ENCODE measurements at regions not wholly inside any gene's neighbourhood (a gene's known extent, or its start where the extent isn't known, plus 50 kb on each side); places are given as distances from the start of the nearest gene placed in this dataset.

DNA sequence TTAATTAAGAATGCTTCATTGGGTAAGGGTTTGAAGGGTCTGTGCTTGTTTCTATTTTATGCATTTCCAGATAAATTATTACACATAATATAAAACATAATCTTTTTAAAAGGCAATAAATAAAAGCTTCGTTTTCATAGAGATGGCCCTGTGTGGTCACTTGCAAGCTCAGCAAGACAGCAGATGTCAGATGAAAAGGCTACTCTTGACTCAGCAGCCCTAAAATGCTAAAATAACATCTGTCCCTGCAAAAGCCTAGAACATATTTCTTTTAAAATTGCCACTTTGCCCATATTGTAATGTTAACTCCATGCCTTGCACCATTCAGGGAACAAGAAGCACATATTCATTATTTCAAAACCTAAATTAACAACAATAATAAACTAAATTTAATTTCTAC lies 349.4 kb downstream of the CNTN3 start:
- H3K4me2 ChIP-seq (ENCODE audit: insufficient read depth, insufficient read length, low read length) = no peak overlapping the region

More for the DNA sequence above, 349.4 kb downstream of the CNTN3 start:
- Histone ChIP-seq H3K9me3 (ENCODE audit: control insufficient read depth, low read depth, low read length) (no peaks in the 10 kb centered on the region), H2BK20ac (ENCODE audit: low read depth, low read length, poor library complexity, severe bottlenecking) (no peak overlapping the region), H3K23ac (ENCODE audit: insufficient read length, low read depth, low read length) (no peak overlapping the region), H3K9ac (ENCODE audit: extremely low read depth, insufficient read length, low read length) (no peak overlapping the region), H2AK5ac (ENCODE audit: insufficient read length, low read length) (no peak overlapping the region), H4K91ac (ENCODE audit: insufficient read length, low read depth, low read length) (no peak overlapping the region), H3K79me1 (ENCODE audit: insufficient read depth, low read depth, low read length, poor library complexity, severe bottlenecking) (no peaks in the 10 kb centered on the region), H2BK12ac (ENCODE audit: insufficient read length, low read depth, low read length) (no peak overlapping the region), H2BK120ac (ENCODE audit: low read depth, low read length, poor library complexity, severe bottlenecking) (no peak overlapping the region), H2BK5ac (ENCODE audit: insufficient read length, low read length) (no peak overlapping the region), H4K20me1 (ENCODE audit: control insufficient read depth, insufficient read depth, insufficient read length) (no peaks in the 10 kb centered on the region), H2BK15ac (ENCODE audit: low read depth, low read length) (no peak overlapping the region), H3K14ac (ENCODE audit: insufficient read depth, low read length) (no peak overlapping the region), H4K5ac (ENCODE audit: insufficient read length, low read depth, low read length) (no peak overlapping the region), H3K79me2 (ENCODE audit: insufficient read depth, low read length) (no peaks in the 10 kb centered on the region), H4K8ac (replicated peaks; ENCODE audit: insufficient read length, low read depth, low read length) (no peak overlapping the region), H3K4me1 (ENCODE audit: insufficient read depth, low read length) (no peaks in the 10 kb centered on the region), H3K56ac (ENCODE audit: insufficient read length, low read depth, low read length) (no peak overlapping the region), H3K27me3 (ENCODE audit: insufficient read depth, low read length) (no peaks in the 10 kb centered on the region), H3K4ac (ENCODE audit: low read depth, low read length) (no peak overlapping the region), H3K27ac (ENCODE audit: insufficient read length, low read depth, low read length) (no peak overlapping the region), H3T11ph (ENCODE audit: low read length) (no peak overlapping the region), H2AFZ (ENCODE audit: low read length) (no peak overlapping the region), H3K18ac (ENCODE audit: insufficient read length, low read depth, low read length) (no peak overlapping the region), H3K23me2 (ENCODE audit: insufficient read length, low read depth, low read length, poor library complexity, severe bottlenecking) (no peaks in the 10 kb centered on the region)
- no peak for DNase-seq
- no peak overlapping the region for H3K27ac Mint-ChIP-seq
- peaks cover 0 to 2% of the 10 kb centered on the region in 2 experiments; a peak in 1 of 4 replicates for H3K4me1 Mint-ChIP-seq
- H3K4me3 Mint-ChIP-seq = no peak overlapping the region
- no CpG with 5 or more reads among the region's 1 CpG for WGBS (ENCODE audit: extremely low coverage, insufficient read length, low lambda C conversion rate)
- no peaks in the 10 kb centered on the region for H3K36me3 Mint-ChIP-seq (ENCODE audit: insufficient read depth in 1 of 3, low read depth in 3 of 3)
- H3K9me3 Mint-ChIP-seq = no peaks in the 10 kb centered on the region
- TF ChIP-seq, protein P1, sequence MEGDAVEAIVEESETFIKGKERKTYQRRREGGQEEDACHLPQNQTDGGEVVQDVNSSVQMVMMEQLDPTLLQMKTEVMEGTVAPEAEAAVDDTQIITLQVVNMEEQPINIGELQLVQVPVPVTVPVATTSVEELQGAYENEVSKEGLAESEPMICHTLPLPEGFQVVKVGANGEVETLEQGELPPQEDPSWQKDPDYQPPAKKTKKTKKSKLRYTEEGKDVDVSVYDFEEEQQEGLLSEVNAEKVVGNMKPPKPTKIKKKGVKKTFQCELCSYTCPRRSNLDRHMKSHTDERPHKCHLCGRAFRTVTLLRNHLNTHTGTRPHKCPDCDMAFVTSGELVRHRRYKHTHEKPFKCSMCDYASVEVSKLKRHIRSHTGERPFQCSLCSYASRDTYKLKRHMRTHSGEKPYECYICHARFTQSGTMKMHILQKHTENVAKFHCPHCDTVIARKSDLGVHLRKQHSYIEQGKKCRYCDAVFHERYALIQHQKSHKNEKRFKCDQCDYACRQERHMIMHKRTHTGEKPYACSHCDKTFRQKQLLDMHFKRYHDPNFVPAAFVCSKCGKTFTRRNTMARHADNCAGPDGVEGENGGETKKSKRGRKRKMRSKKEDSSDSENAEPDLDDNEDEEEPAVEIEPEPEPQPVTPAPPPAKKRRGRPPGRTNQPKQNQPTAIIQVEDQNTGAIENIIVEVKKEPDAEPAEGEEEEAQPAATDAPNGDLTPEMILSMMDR (conservative IDR thresholded peaks at IDR 0.05) = no peak
- H3K27me3 Mint-ChIP-seq (ENCODE audit: low read depth) = no peaks in the 10 kb centered on the region

Data from H9 (cell line).